ENCODE measurements at regions not wholly inside any gene's neighbourhood (a gene's known extent, or its start where the extent isn't known, plus 50 kb on each side); places are given as distances from the start of the nearest gene placed in this dataset.

DNA sequence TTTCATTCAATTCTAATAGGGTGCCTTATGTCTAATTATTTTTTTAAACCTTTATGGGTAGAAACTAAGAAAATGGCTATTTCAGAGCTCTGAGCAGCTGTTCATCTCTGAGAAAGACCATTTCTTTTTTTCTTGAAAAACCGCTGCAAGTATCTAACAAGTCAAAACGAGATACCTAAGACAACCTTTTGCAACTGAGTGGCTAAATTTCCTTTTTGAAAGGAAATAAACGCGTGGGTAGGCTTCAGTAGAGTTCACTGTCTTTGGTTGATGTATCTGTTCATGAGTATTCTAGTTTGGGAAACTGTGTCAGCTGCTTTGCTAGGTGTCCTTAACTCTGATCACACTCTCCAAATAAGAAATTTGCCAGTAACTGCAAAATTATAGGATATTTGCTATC lies 104.3 kb upstream of the LINC00305 start:
- DNase-seq, result no peak

DNA sequence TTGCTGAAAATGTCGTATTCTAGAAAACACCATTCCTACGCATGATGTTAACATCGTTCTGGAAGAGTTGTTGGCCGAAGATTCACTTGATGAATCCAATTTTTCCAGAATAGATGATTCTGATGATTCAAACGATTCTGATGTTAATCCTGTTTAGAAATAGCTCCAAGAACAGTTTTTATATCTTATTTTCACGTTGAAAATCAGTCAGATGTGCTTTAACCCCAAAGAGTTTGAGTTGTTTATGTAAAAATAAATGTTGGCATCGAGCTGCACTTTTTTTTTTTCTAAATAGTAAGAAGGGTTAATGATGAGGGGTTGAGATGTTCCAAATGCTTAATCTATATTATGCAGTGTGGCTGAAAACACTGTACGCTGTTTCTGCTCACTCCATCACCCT lies 99.9 kb upstream of the LINC00305 start:
- DNase-seq, result no peak

DNA sequence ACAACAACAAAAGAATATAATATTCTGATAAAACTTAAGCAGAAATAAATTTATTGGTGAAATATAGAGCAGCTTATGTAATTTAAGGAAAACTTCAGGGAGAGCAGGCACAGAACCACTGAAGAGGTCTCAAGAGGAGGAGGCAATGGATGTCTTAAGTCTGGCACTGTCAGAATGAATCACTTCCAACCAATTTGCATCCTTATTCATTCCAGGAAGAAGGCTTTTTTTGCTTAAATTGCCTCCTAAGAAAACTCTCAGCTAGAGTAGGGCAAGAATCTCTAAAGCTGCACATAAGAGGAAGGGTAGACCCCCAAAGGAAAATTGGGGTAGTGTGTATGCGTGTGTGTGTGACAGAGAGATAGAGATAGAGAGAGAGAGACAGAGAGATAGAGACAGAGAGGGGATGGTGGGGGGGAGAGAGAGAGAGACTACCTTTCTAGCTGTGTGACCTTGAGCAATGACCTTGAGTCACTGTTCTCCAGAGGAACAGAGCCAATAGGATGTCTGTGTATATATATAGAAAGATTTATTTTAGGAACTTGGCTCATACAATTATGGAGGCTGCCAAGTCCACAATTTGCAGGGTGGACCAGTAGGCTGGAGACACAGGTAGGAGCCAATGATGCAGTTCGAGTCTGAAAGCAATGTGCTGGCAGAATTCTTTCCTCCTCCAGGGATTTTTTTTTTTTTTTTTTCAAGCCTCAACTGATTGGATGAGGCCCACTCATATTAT lies 96.4 kb upstream of the LINC00305 start:
- DNase-seq, result no peak

DNA sequence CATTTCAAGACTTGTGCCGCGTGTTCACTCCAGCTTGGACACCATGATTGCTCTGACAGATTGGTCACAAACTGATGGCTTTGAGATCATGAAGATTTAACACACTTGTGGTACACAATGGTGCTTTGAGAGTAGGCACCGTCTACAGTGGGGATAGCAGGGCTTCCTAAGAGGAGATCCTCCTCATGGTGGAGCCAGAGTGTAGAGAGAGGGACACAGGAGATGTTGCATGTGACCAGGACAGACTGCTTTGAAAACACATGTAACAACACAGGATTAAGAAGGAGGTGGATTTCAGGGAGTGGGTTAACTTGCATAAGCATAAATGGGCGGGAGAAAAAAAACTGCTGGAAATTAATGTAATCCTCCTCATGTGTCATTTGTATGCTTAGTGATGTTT lies 95.7 kb upstream of the LINC00305 start:
- no peak for DNase-seq

DNA sequence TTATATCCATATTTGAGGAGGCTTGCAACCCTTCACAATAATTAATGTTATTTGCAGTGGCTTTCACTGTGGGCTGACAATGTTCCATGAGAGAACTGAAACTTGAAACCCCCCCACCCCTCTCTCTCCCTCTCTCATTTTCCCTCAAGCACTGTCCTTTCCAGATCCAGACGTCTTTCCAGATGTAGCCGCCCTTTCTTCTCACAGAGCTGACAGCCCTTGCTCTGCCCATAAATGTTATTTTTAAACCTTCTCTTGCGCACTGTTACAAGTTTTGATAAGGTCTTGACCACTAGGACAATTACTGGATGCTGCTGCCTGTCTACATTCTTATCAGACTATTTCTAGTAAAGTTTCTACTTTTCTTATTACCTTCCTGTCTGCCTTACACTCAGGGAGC lies 91.4 kb upstream of the LINC00305 start:
- no peak for DNase-seq

DNA sequence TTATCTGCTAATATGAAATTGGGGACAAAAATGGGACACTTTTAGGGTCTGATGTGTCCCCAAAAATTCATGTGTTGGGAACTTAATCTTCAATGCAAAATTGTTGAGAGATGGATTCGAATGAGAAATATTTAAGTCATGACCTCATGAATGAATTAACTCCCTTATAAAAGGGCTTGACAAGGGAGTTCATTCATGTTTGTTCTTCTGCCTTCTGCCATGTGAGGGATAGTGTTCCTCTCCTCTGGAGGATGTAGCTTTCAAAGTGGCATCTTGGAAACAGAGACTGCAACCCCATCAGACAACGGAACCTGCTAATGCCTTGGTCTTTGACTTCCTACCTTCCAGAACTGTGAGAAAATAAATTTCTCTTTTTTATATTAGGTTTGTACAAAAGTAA lies 89.2 kb upstream of the LINC00305 start:
- DNase-seq, result no peak

DNA sequence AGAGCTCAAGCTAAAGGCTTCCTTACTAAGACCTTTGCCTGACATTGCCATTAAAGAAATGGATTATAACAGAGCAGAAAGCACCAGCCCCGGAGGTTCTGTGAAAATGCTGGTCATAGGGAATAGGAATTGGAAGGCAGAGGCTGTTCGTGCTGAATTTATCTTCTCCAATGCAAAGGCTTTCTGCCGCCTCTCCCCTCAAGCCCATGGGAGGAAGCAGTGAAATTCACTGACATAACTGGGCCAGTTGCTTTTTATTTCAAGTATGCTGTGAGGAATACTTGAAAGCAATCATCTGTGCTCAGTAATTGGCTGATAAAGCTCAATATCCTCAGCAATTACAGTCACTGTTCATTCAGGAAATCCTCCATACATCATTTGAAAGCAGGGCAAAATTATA lies 85.4 kb upstream of the LINC00305 start:
- no peak for DNase-seq

DNA sequence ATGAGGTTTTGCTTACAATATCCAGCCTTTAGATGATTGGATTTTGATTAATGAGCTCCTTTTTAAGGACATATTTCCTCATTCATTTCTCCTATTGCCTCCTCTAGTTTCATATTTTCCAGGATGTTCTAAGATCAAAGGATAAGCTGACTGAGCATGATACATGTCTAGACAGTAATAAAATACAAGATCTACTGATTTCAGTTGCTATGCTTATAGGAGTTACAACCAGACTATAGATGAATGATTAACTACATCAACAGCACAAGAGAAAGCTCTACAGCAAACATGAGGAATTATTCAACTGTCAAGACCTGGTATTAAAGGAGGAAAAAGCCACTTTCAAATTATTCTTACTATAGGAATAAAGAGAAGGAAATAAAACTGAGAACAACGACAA lies 85.0 kb upstream of the LINC00305 start:
- no peak for DNase-seq

DNA sequence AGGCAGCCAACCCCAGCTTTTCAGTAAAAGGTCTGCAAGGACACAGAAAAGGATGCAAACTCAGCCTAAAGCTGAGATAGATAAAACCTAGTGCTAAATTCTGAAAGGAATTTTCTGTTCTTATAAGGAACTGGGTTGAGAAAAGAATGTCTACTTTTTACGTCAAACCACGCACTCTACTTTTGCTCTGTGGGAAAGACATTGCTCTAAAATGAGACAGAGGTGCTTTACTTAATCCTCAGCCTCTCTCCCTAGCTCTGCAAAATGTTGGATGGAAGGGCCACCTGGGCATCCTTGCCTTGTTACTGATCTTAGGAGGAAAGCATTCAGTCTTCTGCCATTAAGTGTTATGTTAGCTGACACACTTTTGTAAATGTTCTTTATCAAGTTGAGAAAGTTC lies 72.1 kb upstream of the LINC00305 start:
- DNase-seq, result no peak

DNA sequence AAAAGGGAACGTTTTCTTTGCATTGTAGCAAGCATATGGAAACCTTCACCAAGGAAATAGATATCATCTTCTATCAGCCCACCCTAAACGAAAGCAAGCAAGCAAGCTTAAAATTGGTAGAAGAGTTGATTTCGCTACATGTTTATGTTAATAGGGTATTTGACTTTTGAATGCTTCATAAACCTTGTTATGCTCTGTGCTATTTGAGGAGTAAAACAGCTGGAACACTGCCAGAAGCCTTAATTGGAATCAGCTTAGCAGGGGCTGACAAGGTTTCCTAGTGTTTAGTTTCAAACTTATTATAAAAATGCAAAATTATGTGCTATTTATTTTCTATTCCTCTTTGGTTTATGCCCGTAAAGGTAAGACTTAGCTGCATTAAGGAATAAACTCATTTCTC lies 70.6 kb upstream of the LINC00305 start:
- DNase-seq, result no peak

DNA sequence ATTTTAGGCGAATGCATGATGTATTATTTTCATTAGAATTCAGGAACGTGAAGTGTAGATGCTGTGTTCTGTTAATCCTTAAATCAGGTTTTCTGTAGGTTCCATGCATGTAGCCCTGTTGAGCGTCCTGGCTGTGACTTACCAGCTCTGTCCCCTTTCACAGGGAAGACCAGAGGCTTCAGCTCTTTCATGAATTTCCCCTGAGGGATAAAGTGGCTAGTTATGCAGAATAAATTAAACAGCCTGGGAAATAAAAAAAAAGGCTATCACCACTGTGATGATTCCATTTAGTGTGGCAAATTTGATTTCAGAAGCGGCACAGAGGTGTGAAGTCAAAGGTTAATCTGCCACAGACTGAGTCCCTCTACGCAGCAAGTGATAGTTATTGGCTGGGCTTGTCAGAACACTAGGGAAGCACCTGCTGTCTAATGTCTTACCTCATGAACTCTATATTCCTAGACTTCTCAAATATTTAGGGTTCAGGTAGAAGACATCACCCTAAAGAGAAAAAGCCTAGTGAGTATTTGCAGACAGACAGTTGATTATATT lies 61.6 kb upstream of the LINC00305 start:
- DNase-seq, result no peak

DNA sequence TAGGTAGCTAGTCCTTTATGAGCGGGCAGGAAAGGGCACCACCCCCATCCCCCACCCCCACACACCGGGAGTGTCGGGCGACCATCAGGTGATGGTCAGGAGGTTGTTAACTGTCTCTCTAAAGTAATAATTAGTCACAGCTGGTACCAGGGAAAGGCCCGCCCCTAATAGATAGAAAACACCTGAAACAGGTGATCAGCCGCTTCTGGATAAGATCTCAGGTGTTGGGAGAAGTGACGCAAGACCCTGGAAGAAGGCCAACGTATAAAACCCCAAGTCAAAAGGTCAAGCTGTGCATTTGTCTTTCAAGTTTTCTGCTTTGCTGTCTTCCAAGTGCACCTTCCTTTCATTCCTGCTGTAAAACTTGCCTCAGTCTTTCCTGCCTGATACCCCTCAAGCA lies 59.6 kb upstream of the LINC00305 start:
- no peak for DNase-seq

DNA sequence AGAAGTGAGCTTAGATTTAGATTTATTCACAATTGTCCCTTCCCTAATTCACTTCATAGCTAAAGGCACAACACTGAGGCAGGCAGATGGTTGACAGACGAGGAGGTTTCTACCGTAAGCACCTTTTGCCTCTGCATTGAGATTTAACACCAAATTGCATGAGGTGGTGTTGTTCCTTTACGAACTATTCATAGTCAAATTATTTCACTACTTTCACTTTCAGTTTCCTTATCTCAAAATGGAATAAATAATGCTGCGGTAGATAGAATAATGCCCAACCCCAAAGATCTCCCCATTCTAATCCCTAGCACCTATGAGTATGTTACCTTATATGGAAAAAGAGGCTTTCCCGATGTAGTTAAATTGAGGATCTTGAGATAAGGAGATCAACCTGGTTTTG lies 58.9 kb upstream of the LINC00305 start:
- DNase-seq, result no peak

DNA sequence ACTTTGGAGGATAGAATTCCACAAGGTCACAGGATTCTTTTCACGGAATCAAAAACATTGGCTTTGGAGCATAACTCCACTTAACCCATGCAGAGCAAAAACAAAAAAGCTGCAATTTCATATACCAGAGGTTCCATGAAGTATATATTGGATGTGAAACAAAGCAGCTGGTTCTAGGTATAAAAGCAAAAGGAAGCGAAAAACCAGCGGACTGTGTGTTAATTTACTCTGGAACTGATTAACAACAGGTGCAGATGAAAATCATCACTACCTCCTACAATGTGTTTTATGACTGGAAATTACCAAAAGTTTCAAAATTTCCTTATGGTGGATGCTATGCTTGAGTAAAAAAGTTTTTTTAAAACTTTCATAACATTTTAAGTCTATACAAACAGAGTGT lies 54.4 kb upstream of the LINC00305 start:
- no peak for DNase-seq

DNA sequence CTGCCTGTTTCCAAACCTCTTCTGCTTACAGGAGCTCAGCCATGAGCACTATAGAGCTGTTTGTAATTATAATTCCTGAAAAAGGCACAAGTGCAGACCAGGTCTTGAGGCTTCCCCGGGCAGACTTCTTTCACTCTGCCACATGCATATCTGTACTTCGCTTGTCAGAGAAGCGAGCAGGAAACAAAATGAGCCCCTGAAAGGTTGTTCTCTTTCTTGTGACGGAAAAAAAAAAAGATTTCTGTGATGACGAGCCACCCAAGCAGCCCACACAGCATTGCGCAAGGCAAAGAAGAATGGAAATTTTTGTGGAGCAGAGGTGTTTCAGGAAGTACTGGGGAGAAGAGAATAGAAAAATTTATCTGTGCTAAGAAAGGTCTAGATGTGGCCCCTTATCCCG lies 54.0 kb upstream of the LINC00305 start:
- DNase-seq, result no peak

DNA sequence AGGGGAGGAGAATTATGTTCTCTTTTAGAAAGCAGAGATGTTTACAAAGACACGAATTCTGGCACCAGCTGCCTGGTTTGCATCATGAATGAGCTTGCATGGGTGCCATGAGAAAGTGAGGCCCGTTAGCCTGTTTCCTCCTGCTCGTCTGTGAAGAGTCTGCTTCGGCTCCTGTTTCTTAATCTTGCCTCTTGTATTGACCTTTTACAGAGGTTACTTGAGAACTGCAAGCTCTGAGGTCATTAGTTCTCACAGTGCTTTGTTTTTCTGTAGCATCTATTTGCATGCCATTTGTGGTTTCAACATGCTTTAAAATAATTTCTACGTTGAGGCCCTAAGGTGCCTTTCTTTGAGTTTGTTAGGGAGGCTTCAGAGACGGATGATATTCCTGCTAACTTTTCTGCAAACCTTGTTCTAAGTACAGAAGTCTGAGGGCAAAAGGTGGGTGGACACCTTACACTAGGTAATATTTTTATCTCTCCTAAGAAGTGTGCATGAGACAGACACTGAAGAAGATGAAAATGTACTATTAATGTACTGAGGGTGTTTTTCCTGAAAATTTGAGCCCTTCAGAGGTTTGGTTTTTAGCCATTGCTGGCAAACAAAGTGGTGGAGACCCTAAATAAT lies 53.4 kb upstream of the LINC00305 start:
- no peak for DNase-seq

DNA sequence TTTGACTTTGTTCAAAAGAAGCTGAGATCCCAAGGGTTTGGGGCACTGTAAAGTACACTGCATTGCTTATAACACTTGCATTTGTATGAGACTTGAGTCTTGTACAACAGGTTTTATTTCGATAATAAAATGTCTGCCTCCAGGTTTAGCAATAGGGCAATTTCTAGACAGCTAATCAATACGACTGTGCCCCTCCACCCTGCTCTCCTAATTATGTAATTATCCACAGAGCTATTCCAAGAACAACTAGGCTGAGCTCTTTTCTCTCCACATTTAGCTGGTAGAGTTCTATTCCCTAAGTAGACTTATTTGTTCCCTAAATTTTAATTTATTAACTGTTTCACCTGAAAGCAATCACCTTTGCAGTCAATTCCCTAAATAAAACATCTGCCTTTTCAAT lies 52.9 kb upstream of the LINC00305 start:
- DNase-seq, result no peak

DNA sequence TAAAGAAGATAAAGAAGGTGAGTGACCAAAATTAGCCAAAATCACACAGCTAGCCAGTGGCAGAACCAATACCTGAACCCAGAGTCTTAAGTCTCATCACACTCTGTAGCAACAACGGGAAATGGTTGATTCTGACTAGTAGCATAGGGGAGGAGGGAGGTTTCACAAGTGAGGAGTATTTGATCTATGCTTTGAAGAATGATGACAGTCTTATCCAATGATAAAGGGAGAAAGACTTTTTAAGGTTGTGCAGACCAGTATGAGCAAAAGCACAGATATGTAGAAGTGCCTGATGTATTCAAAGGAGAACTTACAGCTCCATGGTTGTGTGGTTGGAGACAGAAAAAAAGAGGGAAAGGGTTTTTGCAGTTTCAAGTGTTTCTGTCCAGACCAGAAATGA lies 50.7 kb upstream of the LINC00305 start:
- no peak for DNase-seq

All from muscle of arm (tissue), 1 donor.